IPS DF 6.9 (cell line): ENCODE measurements at regions not wholly inside any gene's neighbourhood (a gene's known extent, or its start where the extent isn't known, plus 50 kb on each side); places are given as distances from the start of the nearest gene placed in this dataset.
"Not testable (repeated sequence)": the region's sequence is repeated elsewhere in the genome, so short reads cannot be mapped to it uniquely, and the experiment has no call there.

Experiments
- DNase-seq: peaks from one replicate; pipeline ENCODE4 v3.0.0-alpha.2; 2013; ENCODE audit warnings: low read depth, low spot score
- H3K27ac ChIP-seq: one replicate; pipeline ENCODE4 v1.5.1; 2013; ENCODE audit warnings: low read length, control low read depth
- H3K27me3 ChIP-seq: 2 replicates; pipeline ENCODE4 v1.6.1; 2013; ENCODE audit warnings: mild to moderate bottlenecking, low read length; ENCODE audit not compliant: control insufficient read depth, insufficient read depth
- H3K36me3 ChIP-seq: 2 replicates; pipeline ENCODE4 v1.6.1; 2013; ENCODE audit warnings: low read length; ENCODE audit not compliant: control insufficient read depth, insufficient read depth
- H3K4me1 ChIP-seq: 2 replicates; pipeline ENCODE4 v1.6.1; 2013; ENCODE audit warnings: low read length; ENCODE audit not compliant: control insufficient read depth, insufficient read depth
- H3K4me3 ChIP-seq: 2 replicates; pipeline ENCODE4 v1.5.1; 2013; ENCODE audit warnings: mild to moderate bottlenecking, low read length
- H3K9me3 ChIP-seq: 2 replicates; pipeline ENCODE4 v1.6.1; 2013; ENCODE audit warnings: low read length, inconsistent platforms; ENCODE audit not compliant: control insufficient read depth, insufficient read depth
- WGBS: extraction: QIAGEN DNeasy Blood & Tissue Kit; methylation state at CpG from one replicate; pipeline ENCODE4 v1.1.7; 2013; ENCODE audit warnings: mixed read lengths, missing lambda C conversion rate; ENCODE audit not compliant: insufficient read length, insufficient coverage; 5-methylcytosine and 5-hydroxymethylcytosine counted together

- WGBS = no CpG with 5 or more reads among the region's 7 CpGs
- not testable (repeated sequence) for H3K27ac ChIP-seq, DNase-seq, H3K27me3 ChIP-seq, H3K4me3 ChIP-seq, H3K9me3 ChIP-seq, H3K4me1 ChIP-seq, H3K36me3 ChIP-seq
Observed at GRCh38 chrX:77390365-77390764, 56.8 kb upstream of the FGF16 start.

DNA sequence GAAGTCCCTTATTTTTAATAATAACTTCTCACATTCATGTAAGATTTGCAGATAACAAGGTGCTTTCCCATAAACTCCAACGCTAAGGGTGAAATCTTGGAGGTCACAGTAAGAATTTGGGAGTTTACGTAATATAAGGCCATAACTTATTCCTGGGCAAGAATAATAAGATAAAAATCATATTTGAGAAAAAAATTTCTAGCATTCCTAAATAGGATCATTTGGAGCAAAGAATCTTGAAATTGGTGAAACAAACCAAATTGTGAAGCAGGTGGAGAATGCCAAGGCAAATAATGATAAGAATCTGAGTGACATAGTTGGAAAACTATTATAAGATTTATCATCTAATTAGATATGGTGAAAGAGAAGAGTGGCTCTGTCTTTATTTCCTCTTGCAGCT lies 50.4 kb upstream of the FGF16 start:
- no peak overlapping the region for H3K27ac ChIP-seq
- no peaks in the 10 kb centered on the region for H3K4me1 ChIP-seq
- no peak overlapping the region for H3K4me3 ChIP-seq
- no peaks in the 10 kb centered on the region for H3K9me3 ChIP-seq
- no peak for DNase-seq
- WGBS = no CpG with 5 or more reads among the region's 2 CpGs
- no peaks in the 10 kb centered on the region for H3K27me3 ChIP-seq
- no peaks in the 10 kb centered on the region for H3K36me3 ChIP-seq
